WTC11 (cell line): ENCODE measurements at regions not wholly inside any gene's neighbourhood (a gene's known extent, or its start where the extent isn't known, plus 50 kb on each side); places are given as distances from the start of the nearest gene placed in this dataset.

Experiments used
- CDX4 ChIP-seq: fragments of 250-450 bp; sonication (Bioruptor Pico); IDR thresholded peaks from 2 replicates; pipeline ENCODE4 v1.9.0; 2021; ENCODE audit warnings: moderate library complexity, mild to moderate bottlenecking, inconsistent platforms, borderline replicate concordance
- CREB1 ChIP-seq: sonication (generic); formaldehyde crosslinking; IDR thresholded peaks from 2 replicates; pipeline ENCODE4 v1.8.0; 2023; ENCODE audit warnings: mild to moderate bottlenecking, missing genetic modification reagents
- CREM ChIP-seq: sonication (generic); formaldehyde crosslinking; IDR thresholded peaks from 2 replicates; pipeline ENCODE4 v1.8.1; 2022; ENCODE audit warnings: mild to moderate bottlenecking, missing genetic modification reagents, moderate library complexity
- CTCF ChIP-seq: fragments of 200-600 bp; IDR thresholded peaks from 2 replicates; pipeline ENCODE4 v1.8.0; 2022; ENCODE audit warnings: antibody characterized with exemption
- ESRRA ChIP-seq: sonication (generic); formaldehyde crosslinking; IDR thresholded peaks from 2 replicates; pipeline ENCODE4 v1.8.1; 2022; ENCODE audit warnings: mild to moderate bottlenecking, missing genetic modification reagents, borderline replicate concordance
- JUN ChIP-seq: sonication (generic); formaldehyde crosslinking; IDR thresholded peaks from 2 replicates; pipeline ENCODE4 v1.8.0; 2023; ENCODE audit warnings: mild to moderate bottlenecking, missing genetic modification reagents
- MYBL2 ChIP-seq: sonication (generic); formaldehyde crosslinking; IDR thresholded peaks from 2 replicates; pipeline ENCODE4 v1.8.1; 2023; ENCODE audit warnings: mild to moderate bottlenecking, moderate library complexity, missing genetic modification reagents
- SMAD4 ChIP-seq: sonication (generic); formaldehyde crosslinking; IDR thresholded peaks from 2 replicates; pipeline ENCODE4 v1.8.0; 2022; ENCODE audit warnings: mild to moderate bottlenecking, missing genetic modification reagents
- ZNF121 ChIP-seq: sonication (generic); formaldehyde crosslinking; IDR thresholded peaks from 2 replicates; pipeline ENCODE4 v1.8.0; 2023; ENCODE audit warnings: missing genetic modification reagents
- TF ChIP-seq, protein P1 (sequence below): sonication (generic); formaldehyde crosslinking; IDR thresholded peaks from 2 replicates; pipeline ENCODE4 v1.8.1; 2023; ENCODE audit warnings: mild to moderate bottlenecking, missing genetic modification reagents, moderate library complexity
- TF ChIP-seq, protein P2 (sequence below): sonication (generic); formaldehyde crosslinking; conservative IDR thresholded peaks from 2 replicates; pipeline ENCODE4 v1.8.1; 2023; ENCODE audit warnings: mild to moderate bottlenecking, low read depth, missing genetic modification reagents, moderate library complexity
- TF ChIP-seq, protein P3 (sequence below): sonication (generic); formaldehyde crosslinking; IDR thresholded peaks from 2 replicates; pipeline ENCODE4 v1.8.1; 2023; ENCODE audit warnings: mild to moderate bottlenecking, missing genetic modification reagents, moderate library complexity

DNA sequence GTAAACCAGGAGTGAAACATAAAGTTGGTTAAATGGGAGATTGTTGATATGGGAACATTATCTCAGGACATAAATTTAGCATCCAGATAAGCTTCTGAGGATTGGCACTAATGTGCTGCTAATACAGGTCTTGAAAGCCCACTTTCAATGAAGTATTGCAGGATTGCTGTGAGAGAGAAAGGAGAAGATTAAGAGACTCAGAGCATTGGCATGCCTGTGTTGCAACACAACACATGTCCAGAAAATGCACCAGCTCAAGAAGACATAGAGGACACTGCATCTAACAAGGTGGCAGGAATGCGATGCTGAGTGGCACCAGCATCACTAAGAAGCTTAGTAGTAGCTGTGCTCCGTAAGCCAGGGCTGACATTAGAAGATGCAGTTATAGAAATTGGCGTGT, 728.9 kb downstream of the SUCLG1 start:
- TF ChIP-seq CTCF (no peak), MYBL2 (CRISPR knock-in tag) (no peak), SMAD4 (CRISPR knock-in tag) (no peak), CDX4 (CRISPR knock-in tag) (no peak), ESRRA (no peak), CREB1 (CRISPR knock-in tag) (no peak), CREM (CRISPR knock-in tag) (no peak), ZNF121 (CRISPR knock-in tag) (no peak), JUN (CRISPR knock-in tag) (no peak)
- TF ChIP-seq, protein P1, sequence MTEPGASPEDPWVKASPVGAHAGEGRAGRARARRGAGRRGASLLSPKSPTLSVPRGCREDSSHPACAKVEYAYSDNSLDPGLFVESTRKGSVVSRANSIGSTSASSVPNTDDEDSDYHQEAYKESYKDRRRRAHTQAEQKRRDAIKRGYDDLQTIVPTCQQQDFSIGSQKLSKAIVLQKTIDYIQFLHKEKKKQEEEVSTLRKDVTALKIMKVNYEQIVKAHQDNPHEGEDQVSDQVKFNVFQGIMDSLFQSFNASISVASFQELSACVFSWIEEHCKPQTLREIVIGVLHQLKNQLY, result no peak
- TF ChIP-seq, protein P2, sequence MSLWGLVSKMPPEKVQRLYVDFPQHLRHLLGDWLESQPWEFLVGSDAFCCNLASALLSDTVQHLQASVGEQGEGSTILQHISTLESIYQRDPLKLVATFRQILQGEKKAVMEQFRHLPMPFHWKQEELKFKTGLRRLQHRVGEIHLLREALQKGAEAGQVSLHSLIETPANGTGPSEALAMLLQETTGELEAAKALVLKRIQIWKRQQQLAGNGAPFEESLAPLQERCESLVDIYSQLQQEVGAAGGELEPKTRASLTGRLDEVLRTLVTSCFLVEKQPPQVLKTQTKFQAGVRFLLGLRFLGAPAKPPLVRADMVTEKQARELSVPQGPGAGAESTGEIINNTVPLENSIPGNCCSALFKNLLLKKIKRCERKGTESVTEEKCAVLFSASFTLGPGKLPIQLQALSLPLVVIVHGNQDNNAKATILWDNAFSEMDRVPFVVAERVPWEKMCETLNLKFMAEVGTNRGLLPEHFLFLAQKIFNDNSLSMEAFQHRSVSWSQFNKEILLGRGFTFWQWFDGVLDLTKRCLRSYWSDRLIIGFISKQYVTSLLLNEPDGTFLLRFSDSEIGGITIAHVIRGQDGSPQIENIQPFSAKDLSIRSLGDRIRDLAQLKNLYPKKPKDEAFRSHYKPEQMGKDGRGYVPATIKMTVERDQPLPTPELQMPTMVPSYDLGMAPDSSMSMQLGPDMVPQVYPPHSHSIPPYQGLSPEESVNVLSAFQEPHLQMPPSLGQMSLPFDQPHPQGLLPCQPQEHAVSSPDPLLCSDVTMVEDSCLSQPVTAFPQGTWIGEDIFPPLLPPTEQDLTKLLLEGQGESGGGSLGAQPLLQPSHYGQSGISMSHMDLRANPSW (CRISPR knock-in tag), result no peak
- TF ChIP-seq, protein P3, sequence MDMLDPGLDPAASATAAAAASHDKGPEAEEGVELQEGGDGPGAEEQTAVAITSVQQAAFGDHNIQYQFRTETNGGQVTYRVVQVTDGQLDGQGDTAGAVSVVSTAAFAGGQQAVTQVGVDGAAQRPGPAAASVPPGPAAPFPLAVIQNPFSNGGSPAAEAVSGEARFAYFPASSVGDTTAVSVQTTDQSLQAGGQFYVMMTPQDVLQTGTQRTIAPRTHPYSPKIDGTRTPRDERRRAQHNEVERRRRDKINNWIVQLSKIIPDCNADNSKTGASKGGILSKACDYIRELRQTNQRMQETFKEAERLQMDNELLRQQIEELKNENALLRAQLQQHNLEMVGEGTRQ (CRISPR knock-in tag), result no peak
